ENCODE measurements at regions not wholly inside any gene's neighbourhood (a gene's known extent, or its start where the extent isn't known, plus 50 kb on each side); places are given as distances from the start of the nearest gene placed in this dataset.

DNA sequence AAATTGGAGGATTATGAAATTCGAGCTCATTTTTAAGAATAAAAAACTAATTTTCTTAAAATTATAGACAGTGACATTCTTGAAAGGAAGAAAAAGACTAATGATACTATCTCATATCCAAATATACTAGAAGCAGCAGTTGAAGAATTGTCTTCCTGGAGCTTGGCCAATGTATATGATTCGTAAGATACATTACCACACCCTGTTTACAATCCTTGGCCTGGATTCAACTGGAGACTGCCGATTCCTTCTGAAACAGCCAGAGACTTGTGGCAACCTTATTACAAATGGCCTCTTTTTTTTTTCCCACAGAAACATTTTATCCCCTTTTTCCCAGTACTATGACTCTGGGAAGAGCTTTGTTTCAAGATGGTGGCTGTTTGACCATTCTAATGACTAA lies 571.2 kb upstream of the FAT1 start:
- no peak overlapping the region for H4K8ac ChIP-seq (ENCODE audit: low read depth in 2 of 2, low read length in 2 of 2)
- no peak overlapping the region for H3K27ac ChIP-seq (ENCODE audit: insufficient read depth, low read length)
- no peaks in the 10 kb centered on the region for H4K20me1 ChIP-seq (ENCODE audit: insufficient read depth, low read length)
- in situ Hi-C loops (cut with MboI; ENCODE audit: low sequenced_read_pairs) (no loop called here), dilution Hi-C loops (cut with HindIII; ENCODE audit: low sequenced_read_pairs, unreplicated experiment) (no loop called here), intact Hi-C loops (cut with micrococcal nuclease) (no loop called here)
- WGBS, 2 experiments (ENCODE audit: extremely low coverage in 2 of 2, insufficient read length in 1 of 2), result no CpG with 5 or more reads among the region's 3 CpGs
- no peak overlapping the region for H3K4me2 ChIP-seq (ENCODE audit: low read depth, low read length)
- H2AK9ac ChIP-seq (replicated peaks; ENCODE audit: low read depth, low read length, poor library complexity), result no peak overlapping the region
- no peak overlapping the region for H2BK120ac ChIP-seq (ENCODE audit: low read depth, low read length)
- peaks cover 5% of the 10 kb centered on the region for H3K9me3 ChIP-seq (ENCODE audit: control insufficient read depth, insufficient read depth, low read length)
- no peak overlapping the region; the same call in 1 of the 2 replicates for H3K18ac ChIP-seq (ENCODE audit: low read depth, low read length)
- no peak overlapping the region for H3K23ac ChIP-seq (ENCODE audit: low read depth, low read length)
- H3K9ac ChIP-seq (ENCODE audit: low read depth, low read length), result no peak overlapping the region
- ATAC-seq (ENCODE audit: low read depth) (no peak), DNase-seq (peak; percentile 66)
- BruUV-seq (replicated peaks), result no TSS peak
- H3K36me3 ChIP-seq (ENCODE audit: control insufficient read depth, insufficient read depth, low read length), result no peaks in the 10 kb centered on the region
- H3K14ac ChIP-seq (replicated peaks; ENCODE audit: low read depth, low read length), result no peak overlapping the region
- POLR2A ChIA-PET (ENCODE audit: unreplicated experiment), result no interaction called here
- H4K91ac ChIP-seq (ENCODE audit: insufficient read depth, low read depth, low read length), result no peak overlapping the region
- TF ChIP-seq CTCF (conservative IDR thresholded peaks at IDR 0.05; ENCODE audit: low read depth, low read length) (no peak), BHLHE40 (IDR thresholded peaks at IDR 0.05; ENCODE audit: low read depth, low read length) (no peak), MAFK (IDR thresholded peaks at IDR 0.05; ENCODE audit: low read depth, low read length) (no peak)
- no peaks in the 10 kb centered on the region for H3K27me3 ChIP-seq (ENCODE audit: control insufficient read depth, insufficient read depth, low read length)
- peaks cover 2% of the 10 kb centered on the region; the same call in 1 of the 2 replicates for H3K4me1 ChIP-seq (ENCODE audit: control insufficient read depth, insufficient read depth, low read length)
- H3K56ac ChIP-seq (ENCODE audit: extremely low read depth, insufficient read depth, low read length), result no peak overlapping the region
- H3K4ac ChIP-seq (ENCODE audit: low read depth, low read length), result no peak overlapping the region
- no peak overlapping the region for H2AK5ac ChIP-seq (ENCODE audit: low read depth, low read length)
- no peaks in the 10 kb centered on the region for H3K9me1 ChIP-seq (ENCODE audit: insufficient read depth, low read length)
- CTCF ChIA-PET, result interaction anchor here (0.7 to 1.5 kb wide), 2 partner anchors 52 to 407 kb away, joined by 3 read pairs; no protein-coding TSS in a partner anchor
- no peaks in the 10 kb centered on the region for H3K79me1 ChIP-seq (ENCODE audit: low read depth in 1 of 2, low read length in 2 of 2)
- no peak overlapping the region for H2BK15ac ChIP-seq (ENCODE audit: low read depth, low read length)
- no peak overlapping the region for H2BK20ac ChIP-seq (ENCODE audit: low read depth, low read length)
- H2AFZ ChIP-seq (replicated peaks; ENCODE audit: low read length, poor library complexity), result no peak overlapping the region
- no peak overlapping the region for H3K4me3 ChIP-seq (ENCODE audit: insufficient read depth, low read depth, low read length)
- H4K5ac ChIP-seq (ENCODE audit: low read depth, low read length), result no peak overlapping the region
- H2BK5ac ChIP-seq (ENCODE audit: low read depth, low read length, poor library complexity, severe bottlenecking), result no peak overlapping the region
